GM12892 (cell line): ENCODE measurements at regions not wholly inside any gene's neighbourhood (a gene's known extent, or its start where the extent isn't known, plus 50 kb on each side); places are given as distances from the start of the nearest gene placed in this dataset.
"Not testable (repeated sequence)": the region's sequence is repeated elsewhere in the genome, so short reads cannot be mapped to it uniquely, and the experiment has no call there.

Experiments used
- POLR2A ChIP-seq: IDR thresholded peaks from 2 replicates; pipeline ENCODE4 v1.6.1; 2011; ENCODE audit warnings: low read depth, low read length, control low read depth
- POLR2AphosphoS5 ChIP-seq: IDR thresholded peaks from 2 replicates; pipeline ENCODE4 v1.6.1; 2011; ENCODE audit warnings: low read depth, low read length, control low read depth

- not testable (repeated sequence) for TF ChIP-seq POLR2A, POLR2AphosphoS5
Observed at GRCh38 chr15:91415258-91415657, 315.2 kb downstream of the SV2B start.
